GM12878 (cell line): ENCODE measurements at regions not wholly inside any gene's neighbourhood (a gene's known extent, or its start where the extent isn't known, plus 50 kb on each side); places are given as distances from the start of the nearest gene placed in this dataset.

Experiments used
- ATAC-seq: fragments of 200-7000 bp; cut with Tn5 transposase; 3 replicates; pipeline ENCODE4 v1.9.1; 2020; ENCODE audit warnings: mild to moderate bottlenecking, moderate library complexity
- BruUV-seq: library from RNA; stranded (reverse); fragments of 400-500 nt; replicated peaks from 2 replicates; lab custom pipeline; 2021; lab: Mats Ljungman, UMichigan
- CTCF ChIA-PET: fragments of 300-600 bp; sonication (Branson Sonifier 250); formaldehyde crosslinking; extraction: SDS; loops from one replicate; lab custom pipeline; 2021; ENCODE audit warnings: inconsistent platforms; lab: Yijun Ruan, JAX
- POLR2A ChIA-PET: fragments of 350-600 bp; formaldehyde crosslinking; extraction: SDS; loops from one replicate; lab custom pipeline; 2021; ENCODE audit warnings: inconsistent platforms; lab: Charles Lee
- RAD21 ChIA-PET: fragments of 300-600 bp; sonication (Branson Sonifier 250); formaldehyde crosslinking; loops from one replicate; lab custom pipeline; 2023; ENCODE audit warnings: antibody characterized with exemption; ENCODE audit not compliant: unreplicated experiment; lab: Charles Lee
- SMC1A ChIA-PET: fragments of 300-600 bp; sonication (Branson Sonifier 250); formaldehyde crosslinking; loops from one replicate; lab custom pipeline; 2023; ENCODE audit not compliant: unreplicated experiment, uncharacterized antibody; lab: Charles Lee
- DNase-seq: peaks from one replicate; pipeline ENCODE4 v3.0.0-alpha.2; 2011; ENCODE audit warnings: low read depth, low spot score
- FAIRE-seq: peaks from 3 replicates; lab custom pipeline; 2011; peaks lifted over from hg19 to GRCh38; lab: Jason Lieb, UNC
- H2AFZ ChIP-seq: 2 replicates; pipeline ENCODE4 v1.6.0; 2011; ENCODE audit warnings: low read depth, low read length, control low read depth; ENCODE audit not compliant: control insufficient read depth
- H3K27ac ChIP-seq: 2 replicates; pipeline ENCODE4 v1.5.1; 2011; ENCODE audit warnings: control low read depth; ENCODE audit not compliant: control insufficient read depth, insufficient read depth
- H3K27me3 ChIP-seq, 2 experiments: replicated peaks in 1 of 2; 2 replicates each; pipeline versions ENCODE4 v1.6.0 to v1.6.1; 2011; ENCODE audit warnings: low read length in 1 of 2; ENCODE audit not compliant: control insufficient read depth in 2 of 2, insufficient read depth in 2 of 2
- H3K36me3 ChIP-seq, 2 experiments: 2 replicates each; pipeline ENCODE4 v1.5.1; 2011; ENCODE audit warnings: low read length in 1 of 2; ENCODE audit not compliant: control insufficient read depth in 2 of 2, insufficient read depth in 2 of 2
- H3K4me1 ChIP-seq: 2 replicates; pipeline ENCODE4 v1.6.1; 2011; ENCODE audit warnings: mild to moderate bottlenecking, low read length, moderate library complexity, mixed read lengths; ENCODE audit not compliant: control insufficient read depth, insufficient read depth
- H3K4me2 ChIP-seq: 2 replicates; pipeline ENCODE4 v1.6.0; 2011; ENCODE audit warnings: control low read depth; ENCODE audit not compliant: control insufficient read depth, insufficient read depth
- H3K4me3 ChIP-seq: fragments of 200-600 bp; sonication (generic); 2 replicates; pipeline ENCODE4 v1.5.1; 2016
- H3K79me2 ChIP-seq: 2 replicates; pipeline ENCODE4 v1.6.0; 2011; ENCODE audit warnings: low read length; ENCODE audit not compliant: control insufficient read depth, insufficient read depth
- H3K9ac ChIP-seq: 2 replicates; pipeline ENCODE4 v1.8.0; 2011; ENCODE audit warnings: low read length, control low read depth, mixed read lengths; ENCODE audit not compliant: control insufficient read depth, insufficient read depth
- H3K9me3 ChIP-seq: replicated peaks from 3 replicates; pipeline ENCODE4 v1.5.1; 2011; ENCODE audit warnings: mild to moderate bottlenecking, low read length; ENCODE audit not compliant: control insufficient read depth, insufficient read depth
- H4K20me1 ChIP-seq: 2 replicates; pipeline ENCODE4 v1.6.0; 2011; ENCODE audit not compliant: control insufficient read depth, insufficient read depth
- BRCA1 ChIP-seq: IDR thresholded peaks from 2 replicates; pipeline ENCODE4 v1.6.1; 2011; ENCODE audit warnings: low read depth, low read length, improper control_type of control experiment
- CBX5 ChIP-seq: sonication (generic); IDR thresholded peaks from 2 replicates; pipeline ENCODE4 v1.6.1; 2016; ENCODE audit warnings: low read depth, moderate library complexity, mild to moderate bottlenecking, inconsistent platforms
- CUX1 ChIP-seq: IDR thresholded peaks from 2 replicates; pipeline ENCODE4 v1.6.1; 2012; ENCODE audit warnings: improper control_type of control experiment, low read depth, low read length; ENCODE audit not compliant: insufficient replicate concordance
- E2F4 ChIP-seq: IDR thresholded peaks from 2 replicates; pipeline ENCODE4 v1.6.1; 2012; ENCODE audit warnings: low read depth, low read length, improper control_type of control experiment
- FOXK2 ChIP-seq: fragments of 450-650 bp; IDR thresholded peaks from 2 replicates; pipeline ENCODE4 v1.6.1; 2017; ENCODE audit warnings: mild to moderate bottlenecking, moderate library complexity
- JUND ChIP-seq: IDR thresholded peaks from 2 replicates; pipeline ENCODE4 v1.6.1; 2012; ENCODE audit warnings: low read depth, mild to moderate bottlenecking, low read length, improper control_type of control experiment, moderate library complexity
- NFXL1 ChIP-seq: fragments of 450-650 bp; IDR thresholded peaks from 2 replicates; pipeline ENCODE4 v1.6.1; 2017; ENCODE audit warnings: antibody characterized with exemption, mild to moderate bottlenecking, borderline replicate concordance
- RCOR1 ChIP-seq: conservative IDR thresholded peaks from 2 replicates; pipeline ENCODE4 v1.6.1; 2012; ENCODE audit warnings: low read depth, low read length, improper control_type of control experiment
- SMAD1 ChIP-seq: fragments of 450-650 bp; IDR thresholded peaks from 2 replicates; pipeline ENCODE4 v1.6.1; 2018; ENCODE audit warnings: mild to moderate bottlenecking, low read depth; ENCODE audit not compliant: partially characterized antibody
- USF1 ChIP-seq: IDR thresholded peaks from 2 replicates; pipeline ENCODE4 v1.6.1; 2011; ENCODE audit warnings: borderline replicate concordance, low read depth, mild to moderate bottlenecking, moderate library complexity, mixed read lengths, low read length; ENCODE audit not compliant: insufficient read depth; ENCODE audit errors: extremely low read length
- ZNF622 ChIP-seq: fragments of 450-650 bp; IDR thresholded peaks from 2 replicates; pipeline ENCODE4 v1.6.1; 2017; ENCODE audit warnings: mild to moderate bottlenecking, inconsistent platforms
- WGBS: methylation state at CpG from one replicate; pipeline ENCODE4 v1.1.6; 2016; ENCODE audit warnings: low lambda C conversion rate; ENCODE audit not compliant: insufficient replicate concordance, insufficient coverage; ENCODE audit errors: missing lambda C conversion rate; 5-methylcytosine and 5-hydroxymethylcytosine counted together
- in situ Hi-C: fragments of 300-500 bp; cut with MboI; formaldehyde crosslinking; loops from 9 replicates; pipeline ENCODE4 v1.14.3; 2018; ENCODE audit warnings: mixed read lengths
- intact Hi-C: fragments of 100-400 bp; cut with micrococcal nuclease; formaldehyde crosslinking; loops from one replicate; pipeline ENCODE4 v1.14.2; 2022; ENCODE audit not compliant: unreplicated experiment
- TF ChIP-seq, protein P1 (sequence below): IDR thresholded peaks from 2 replicates; pipeline ENCODE4 v1.6.1; 2011; ENCODE audit warnings: low read depth, low read length, improper control_type of control experiment, borderline replicate concordance
- TF ChIP-seq, protein P2 (sequence below): IDR thresholded peaks from 2 replicates; pipeline ENCODE4 v1.6.1; 2012; ENCODE audit warnings: mild to moderate bottlenecking, low read depth, low read length

DNA sequence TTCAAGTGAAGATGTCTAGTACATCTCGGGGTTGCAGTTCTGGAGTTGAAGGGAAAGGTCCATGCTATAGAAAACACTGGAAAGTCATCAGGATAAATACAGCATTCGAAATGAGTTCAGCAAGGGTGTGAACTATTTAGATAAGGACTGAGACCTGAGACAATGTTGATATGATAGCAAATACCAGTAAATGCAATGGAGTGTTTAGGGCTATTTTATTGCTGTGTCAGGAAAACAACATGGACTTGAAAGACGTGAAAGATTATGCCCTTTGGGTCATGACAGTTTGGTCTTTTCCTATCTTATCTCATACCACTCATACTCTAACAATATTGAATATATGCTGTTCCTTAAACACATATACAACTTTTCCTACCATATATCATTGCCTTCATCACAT, 1776.2 kb upstream of the SEL1L start:
- Histone ChIP-seq H3K79me2 (no peaks in the 10 kb centered on the region), H3K27me3 (no peaks in the 10 kb centered on the region), H3K9me3 (no peaks in the 10 kb centered on the region), H2AFZ (no peak overlapping the region), H3K4me1 (no peaks in the 10 kb centered on the region), H3K27ac (no peak overlapping the region), H3K4me3 (no peak overlapping the region), H4K20me1 (no peaks in the 10 kb centered on the region), H3K36me3 (no peaks in the 10 kb centered on the region), H3K9ac (no peak overlapping the region), H3K4me2 (no peak overlapping the region)
- RAD21 ChIA-PET = no interaction called here
- POLR2A ChIA-PET = no interaction called here
- SMC1A ChIA-PET = interaction anchor here (0.6 kb wide), 1 partner anchor 30 kb away, joined by 3 read pairs; no protein-coding TSS in a partner anchor
- BruUV-seq = no TSS peak
- intact Hi-C loops = no loop called here
- CTCF ChIA-PET = no interaction called here
- in situ Hi-C loops = no loop called here
- 3% methylated on average over 3 of the region's 3 CpGs for WGBS
- no peak for FAIRE-seq
- no peak for ATAC-seq
- no peak for DNase-seq
- TF ChIP-seq NFXL1 (no peak), RCOR1 (no peak), JUND (no peak), FOXK2 (no peak), ZNF622 (no peak), E2F4 (no peak), CUX1 (no peak), CBX5 (no peak), USF1 (no peak), BRCA1 (no peak), SMAD1 (no peak)
- TF ChIP-seq, protein P1, sequence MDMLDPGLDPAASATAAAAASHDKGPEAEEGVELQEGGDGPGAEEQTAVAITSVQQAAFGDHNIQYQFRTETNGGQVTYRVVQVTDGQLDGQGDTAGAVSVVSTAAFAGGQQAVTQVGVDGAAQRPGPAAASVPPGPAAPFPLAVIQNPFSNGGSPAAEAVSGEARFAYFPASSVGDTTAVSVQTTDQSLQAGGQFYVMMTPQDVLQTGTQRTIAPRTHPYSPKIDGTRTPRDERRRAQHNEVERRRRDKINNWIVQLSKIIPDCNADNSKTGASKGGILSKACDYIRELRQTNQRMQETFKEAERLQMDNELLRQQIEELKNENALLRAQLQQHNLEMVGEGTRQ = no peak
- TF ChIP-seq, protein P2, sequence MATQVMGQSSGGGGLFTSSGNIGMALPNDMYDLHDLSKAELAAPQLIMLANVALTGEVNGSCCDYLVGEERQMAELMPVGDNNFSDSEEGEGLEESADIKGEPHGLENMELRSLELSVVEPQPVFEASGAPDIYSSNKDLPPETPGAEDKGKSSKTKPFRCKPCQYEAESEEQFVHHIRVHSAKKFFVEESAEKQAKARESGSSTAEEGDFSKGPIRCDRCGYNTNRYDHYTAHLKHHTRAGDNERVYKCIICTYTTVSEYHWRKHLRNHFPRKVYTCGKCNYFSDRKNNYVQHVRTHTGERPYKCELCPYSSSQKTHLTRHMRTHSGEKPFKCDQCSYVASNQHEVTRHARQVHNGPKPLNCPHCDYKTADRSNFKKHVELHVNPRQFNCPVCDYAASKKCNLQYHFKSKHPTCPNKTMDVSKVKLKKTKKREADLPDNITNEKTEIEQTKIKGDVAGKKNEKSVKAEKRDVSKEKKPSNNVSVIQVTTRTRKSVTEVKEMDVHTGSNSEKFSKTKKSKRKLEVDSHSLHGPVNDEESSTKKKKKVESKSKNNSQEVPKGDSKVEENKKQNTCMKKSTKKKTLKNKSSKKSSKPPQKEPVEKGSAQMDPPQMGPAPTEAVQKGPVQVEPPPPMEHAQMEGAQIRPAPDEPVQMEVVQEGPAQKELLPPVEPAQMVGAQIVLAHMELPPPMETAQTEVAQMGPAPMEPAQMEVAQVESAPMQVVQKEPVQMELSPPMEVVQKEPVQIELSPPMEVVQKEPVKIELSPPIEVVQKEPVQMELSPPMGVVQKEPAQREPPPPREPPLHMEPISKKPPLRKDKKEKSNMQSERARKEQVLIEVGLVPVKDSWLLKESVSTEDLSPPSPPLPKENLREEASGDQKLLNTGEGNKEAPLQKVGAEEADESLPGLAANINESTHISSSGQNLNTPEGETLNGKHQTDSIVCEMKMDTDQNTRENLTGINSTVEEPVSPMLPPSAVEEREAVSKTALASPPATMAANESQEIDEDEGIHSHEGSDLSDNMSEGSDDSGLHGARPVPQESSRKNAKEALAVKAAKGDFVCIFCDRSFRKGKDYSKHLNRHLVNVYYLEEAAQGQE = no peak
